GM13976 (cell line): ENCODE measurements at regions not wholly inside any gene's neighbourhood (a gene's known extent, or its start where the extent isn't known, plus 50 kb on each side); places are given as distances from the start of the nearest gene placed in this dataset.
"Not testable (repeated sequence)": the region's sequence is repeated elsewhere in the genome, so short reads cannot be mapped to it uniquely, and the experiment has no call there.

Experiments used
- DNase-seq: peaks from one replicate; pipeline ENCODE4 v3.0.0; 2012; ENCODE audit warnings: low spot score
- CTCF ChIP-seq: IDR thresholded peaks from 2 replicates; pipeline ENCODE4 v1.5.1; 2012; ENCODE audit warnings: borderline replicate concordance, mild to moderate bottlenecking; ENCODE audit not compliant: insufficient read depth; ENCODE audit errors: extremely low read depth, missing control alignments, control extremely low read depth
- in situ Hi-C: fragments of 300-500 bp; cut with MboI; formaldehyde crosslinking; loops from one replicate; pipeline ENCODE4 v1.12.0; 2022; ENCODE audit warnings: low sequenced_read_pairs, mixed read lengths, inconsistent platforms; ENCODE audit not compliant: unreplicated experiment

GRCh38 chr10:27364028-27364427 is 123.4 kb upstream of the ACBD5 start:
- in situ Hi-C loops = no loop called here
- no peak for DNase-seq
- TF ChIP-seq CTCF = no peak

GRCh38 chr10:27360581-27361172 is 120.1 kb upstream of the ACBD5 start:
- DNase-seq = peak; percentile 59
- peak; percentile 92 for TF ChIP-seq CTCF
- in situ Hi-C loops = no loop called here

DNA sequence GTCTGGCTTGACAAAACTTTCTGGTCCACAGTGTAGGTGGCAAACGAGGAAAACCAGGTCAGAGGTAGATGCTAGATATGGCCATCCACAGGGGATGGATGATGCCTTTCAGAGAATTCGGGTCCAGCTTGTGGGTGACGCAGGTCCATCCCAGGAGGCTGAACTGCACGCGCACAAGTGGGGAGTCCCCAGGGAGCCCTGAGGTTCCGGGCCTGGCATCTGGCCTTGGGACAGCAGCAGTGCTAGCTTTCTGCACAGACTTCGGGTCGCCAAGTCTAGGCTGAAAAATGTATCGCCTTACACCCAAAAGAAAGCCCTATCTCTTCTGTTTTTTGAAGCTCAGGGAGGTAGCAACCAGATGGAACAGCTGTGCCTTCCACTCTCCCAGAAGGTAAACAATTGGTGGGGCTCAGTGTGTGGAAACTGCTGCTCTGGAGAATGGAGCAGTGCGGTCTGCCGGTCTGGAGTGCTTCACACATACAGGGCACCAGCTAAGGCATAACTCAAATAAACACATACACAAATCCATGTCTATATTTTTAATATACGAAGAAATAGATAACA is 119.3 kb upstream of the ACBD5 start:
- no peak for TF ChIP-seq CTCF
- DNase-seq = no peak
- in situ Hi-C loops = loop anchor here (5.0 to 10.0 kb wide), 2 partner anchors 115 to 468 kb away; partner anchors contain the start of gene ACBD5

DNA sequence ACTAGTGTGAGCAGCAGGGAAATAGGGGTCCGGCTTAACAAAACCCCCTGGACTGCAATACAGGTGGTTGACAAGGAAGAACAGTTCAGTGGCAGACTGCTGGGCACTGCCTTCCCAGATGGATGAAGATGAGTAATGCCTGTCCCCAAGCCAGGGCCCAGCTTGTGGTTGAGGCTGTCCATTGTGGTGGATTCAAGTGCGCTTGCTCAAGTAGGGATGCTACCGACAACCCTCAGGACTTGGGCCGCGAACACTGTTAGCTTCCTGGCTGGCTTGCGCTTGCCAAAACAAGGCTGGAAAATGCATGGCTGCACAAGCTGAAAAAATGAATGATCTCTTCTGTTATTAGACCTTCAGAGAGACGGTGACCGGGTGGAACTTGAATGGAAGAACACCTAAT is 116.1 kb upstream of the ACBD5 start:
- TF ChIP-seq CTCF = no peak
- in situ Hi-C loops = loop anchor here (5.0 to 10.0 kb wide), 2 partner anchors 112 to 464 kb away; partner anchors contain the start of gene ACBD5
- no peak for DNase-seq

DNA sequence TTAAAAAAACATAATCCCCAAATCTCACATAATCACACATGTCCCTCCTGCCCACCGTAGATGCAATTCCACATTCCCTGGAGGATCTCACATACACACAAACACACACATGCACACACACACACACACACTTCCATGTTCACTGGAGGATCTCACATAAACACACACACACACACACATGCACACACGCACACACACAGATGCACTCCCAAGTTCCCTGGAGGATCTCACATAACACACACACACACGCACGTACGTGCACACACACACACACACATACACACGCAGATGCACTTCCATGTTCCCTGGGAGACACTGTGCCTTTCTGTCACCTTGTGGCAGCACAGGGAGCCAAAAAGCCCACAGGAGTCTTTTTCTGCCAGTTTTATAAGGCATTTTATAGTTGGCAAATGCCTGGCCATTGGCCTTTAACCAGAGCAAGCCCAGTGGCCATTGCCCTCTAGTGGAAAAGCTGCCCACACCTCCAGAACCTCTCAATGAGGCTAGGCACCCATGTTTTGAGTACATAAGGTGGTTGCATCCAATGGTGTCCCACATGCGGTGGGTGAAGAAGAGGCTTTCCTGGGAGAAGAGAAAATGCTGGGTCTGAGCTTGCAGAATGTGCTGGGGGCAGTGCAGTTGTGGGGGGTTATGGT is 115.4 kb upstream of the ACBD5 start:
- in situ Hi-C loops = loop anchor here (5.0 to 10.0 kb wide), 2 partner anchors 111 to 464 kb away; partner anchors contain the start of gene ACBD5
- peak; percentile 22 for TF ChIP-seq CTCF

DNA sequence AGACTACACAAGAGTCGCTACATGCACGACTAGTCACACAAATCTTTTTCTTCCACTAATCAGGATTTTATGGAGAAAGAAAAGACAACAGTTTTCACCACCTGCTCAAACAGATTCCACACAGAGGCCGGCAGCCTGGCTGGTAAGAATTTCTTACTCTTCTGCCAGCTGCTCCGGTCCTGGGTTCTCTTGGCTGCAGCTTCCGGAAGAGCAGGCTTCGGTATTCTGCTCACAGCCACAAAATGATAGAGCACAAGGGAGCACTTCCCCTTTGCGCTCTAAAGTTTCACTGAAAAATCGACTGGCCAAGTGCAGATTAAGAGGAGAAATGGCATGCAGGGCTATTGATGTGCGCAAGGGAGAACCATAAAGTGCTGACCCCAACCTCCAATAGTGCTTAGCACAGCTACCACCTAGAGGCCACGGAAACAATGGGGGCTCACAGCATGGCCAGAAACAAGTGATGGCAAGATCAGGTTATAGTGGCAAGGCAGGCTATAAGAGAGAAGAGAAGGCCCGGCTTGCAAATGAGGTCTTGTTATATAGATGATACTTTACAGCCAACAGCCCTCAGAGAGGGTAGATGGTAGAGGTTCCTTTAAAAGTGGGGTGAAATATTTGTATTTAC is 114.2 kb upstream of the ACBD5 start:
- DNase-seq = not testable (repeated sequence)
- in situ Hi-C loops = loop anchor here (5.0 to 10.0 kb wide), 2 partner anchors 110 to 462 kb away; partner anchors contain the start of gene ACBD5

More for the DNA sequence above, 115.4 kb upstream of the ACBD5 start:
- no peak for DNase-seq

- in situ Hi-C loops = loop anchor here (10.0 kb wide), 1 partner anchor 109 kb away; the partner anchor contains the start of gene ACBD5
- DNase-seq = not testable (repeated sequence)
Observed at GRCh38 chr10:27354100-27354499, 113.5 kb upstream of the ACBD5 start.
